SK-N-SH (cell line): ENCODE measurements at regions not wholly inside any gene's neighbourhood (a gene's known extent, or its start where the extent isn't known, plus 50 kb on each side); places are given as distances from the start of the nearest gene placed in this dataset.

ENCODE experiments used
- CTCF ChIP-seq: fragments of 200-600 bp; sonication (generic); IDR thresholded peaks from 2 replicates; pipeline ENCODE4 v1.6.1; 2017; ENCODE audit warnings: antibody characterized with exemption, mild to moderate bottlenecking, moderate library complexity
- EP300 ChIP-seq, 2 experiments: IDR thresholded peaks; 2 replicates each; pipeline versions ENCODE4 v1.4.0 to v1.6.1; 2012; ENCODE audit warnings: borderline replicate concordance in 1 of 2, low read depth in 1 of 2, low read length in 1 of 2
- GATA2 ChIP-seq: sonication (generic); formaldehyde crosslinking; IDR thresholded peaks from 2 replicates; pipeline ENCODE4 v1.5.0; 2020; ENCODE audit warnings: mild to moderate bottlenecking, missing genetic modification reagents
- MEF2A ChIP-seq: IDR thresholded peaks from 2 replicates; pipeline ENCODE4 v1.4.0; 2012; ENCODE audit warnings: low read depth, borderline replicate concordance
- NRF1 ChIP-seq: IDR thresholded peaks from 2 replicates; pipeline ENCODE4 v1.6.1; 2012; ENCODE audit warnings: low read depth, mild to moderate bottlenecking, low read length
- POLR2AphosphoS5 ChIP-seq: IDR thresholded peaks from 2 replicates; pipeline ENCODE4 v1.6.1; 2012; ENCODE audit warnings: low read depth, low read length
- RAD21 ChIP-seq: IDR thresholded peaks from 2 replicates; pipeline ENCODE4 v1.6.1; 2012; ENCODE audit warnings: mild to moderate bottlenecking, low read length
- RCOR1 ChIP-seq: fragments of 150-350 bp; IDR thresholded peaks from 2 replicates; pipeline ENCODE4 v1.6.1; 2017; ENCODE audit warnings: antibody characterized with exemption, low read length
- REST ChIP-seq: IDR thresholded peaks from 2 replicates; pipeline ENCODE4 v1.6.1; 2012; ENCODE audit warnings: mild to moderate bottlenecking, low read depth, low read length, moderate library complexity
- SIN3A ChIP-seq: IDR thresholded peaks from 2 replicates; pipeline ENCODE4 v1.6.1; 2012; ENCODE audit warnings: low read depth, mild to moderate bottlenecking, low read length, moderate library complexity, borderline replicate concordance
- TCF12 ChIP-seq: IDR thresholded peaks from 2 replicates; pipeline ENCODE4 v1.4.0; 2012
- USF1 ChIP-seq: IDR thresholded peaks from 2 replicates; pipeline ENCODE4 v1.4.0; 2012; ENCODE audit warnings: low read depth, borderline replicate concordance
- USF2 ChIP-seq: fragments of 150-350 bp; IDR thresholded peaks from 2 replicates; pipeline ENCODE4 v1.6.1; 2017; ENCODE audit warnings: antibody characterized with exemption, low read length, low read depth, borderline replicate concordance

GRCh38 chr12:19657732-19658130 is 218.4 kb downstream of the AEBP2 start:
- TF ChIP-seq MEF2A (no peak), POLR2AphosphoS5 (no peak), TCF12 (no peak), CTCF (no peak), USF2 (no peak), REST (no peak), NRF1 (no peak), RCOR1 (no peak), EP300 (IDR thresholded peaks at IDR 0.05; ENCODE audit: borderline replicate concordance in 1 of 2, low read depth in 1 of 2, low read length in 1 of 2) (no peak), GATA2 (CRISPR knock-in tag) (no peak), RAD21 (no peak), SIN3A (no peak), USF1 (no peak)
